ENCODE measurements at regions not wholly inside any gene's neighbourhood (a gene's known extent, or its start where the extent isn't known, plus 50 kb on each side); places are given as distances from the start of the nearest gene placed in this dataset.

GRCh38 chr21:43343095-43343991, 83.6 kb downstream of the SIK1 start:
- intact Hi-C loops (cut with micrococcal nuclease; ENCODE audit: unreplicated experiment) = no loop called here
- Histone ChIP-seq H3K27ac (ENCODE audit: low read depth, low read length, poor library complexity, severe bottlenecking) (no peak overlapping the region), H3K9me3 (ENCODE audit: low read depth, low read length, poor library complexity, severe bottlenecking) (no peaks in the 10 kb centered on the region), H3K4me3 (ENCODE audit: low read depth, low read length, poor library complexity, severe bottlenecking) (no peak overlapping the region), H3K4me1 (ENCODE audit: insufficient read depth, low read length, poor library complexity, severe bottlenecking) (no peaks in the 10 kb centered on the region), H3K27me3 (replicated peaks; ENCODE audit: insufficient read depth, low read depth, low read length, poor library complexity) (no peaks in the 10 kb centered on the region), H3K36me3 (ENCODE audit: insufficient read depth, low read length, poor library complexity, severe bottlenecking) (no peaks in the 10 kb centered on the region)
- TF ChIP-seq CTCF (conservative IDR thresholded peaks at IDR 0.05; ENCODE audit: low read depth, low read length) (no peak), EZH2 (IDR thresholded peaks at IDR 0.05; ENCODE audit: borderline replicate concordance, low read depth, low read length, poor library complexity, severe bottlenecking) (no peak)
- POLR2A ChIA-PET (ENCODE audit: low non-redundant PET) = no interaction called here
- CTCF ChIA-PET = no interaction called here
- BruUV-seq (replicated peaks) = no TSS peak
- DNase-seq (ENCODE audit: low spot score) = no peak

- BruUV-seq (replicated peaks) = no TSS peak
- intact Hi-C loops (cut with micrococcal nuclease; ENCODE audit: unreplicated experiment) = no loop called here
- no peaks in the 10 kb centered on the region for H3K9me3 ChIP-seq (ENCODE audit: low read depth, low read length, poor library complexity, severe bottlenecking)
- H3K27me3 ChIP-seq (replicated peaks; ENCODE audit: insufficient read depth, low read depth, low read length, poor library complexity) = no peaks in the 10 kb centered on the region
- no peaks in the 10 kb centered on the region for H3K36me3 ChIP-seq (ENCODE audit: insufficient read depth, low read length, poor library complexity, severe bottlenecking)
- CTCF ChIA-PET = no interaction called here
- DNase-seq (ENCODE audit: low spot score) = no peak
- H3K4me1 ChIP-seq (ENCODE audit: insufficient read depth, low read length, poor library complexity, severe bottlenecking) = no peaks in the 10 kb centered on the region
- no peak for TF ChIP-seq CTCF (conservative IDR thresholded peaks at IDR 0.05; ENCODE audit: low read depth, low read length)
- H3K27ac ChIP-seq (ENCODE audit: low read depth, low read length, poor library complexity, severe bottlenecking) = no peak overlapping the region
- POLR2A ChIA-PET (ENCODE audit: low non-redundant PET) = no interaction called here
- H3K4me3 ChIP-seq (ENCODE audit: low read depth, low read length, poor library complexity, severe bottlenecking) = no peak overlapping the region
Observed at GRCh38 chr21:43342301-43342881, 84.5 kb downstream of the SIK1 start.

- Histone ChIP-seq H3K27ac (ENCODE audit: low read depth, low read length, poor library complexity, severe bottlenecking) (no peak overlapping the region), H3K27me3 (replicated peaks; ENCODE audit: insufficient read depth, low read depth, low read length, poor library complexity) (no peaks in the 10 kb centered on the region), H3K36me3 (ENCODE audit: insufficient read depth, low read length, poor library complexity, severe bottlenecking) (no peaks in the 10 kb centered on the region), H3K9me3 (ENCODE audit: low read depth, low read length, poor library complexity, severe bottlenecking) (no peaks in the 10 kb centered on the region), H3K4me1 (ENCODE audit: insufficient read depth, low read length, poor library complexity, severe bottlenecking) (no peaks in the 10 kb centered on the region), H3K4me3 (ENCODE audit: low read depth, low read length, poor library complexity, severe bottlenecking) (no peak overlapping the region)
- TF ChIP-seq CTCF (conservative IDR thresholded peaks at IDR 0.05; ENCODE audit: low read depth, low read length) = no peak
- no peak for TF ChIP-seq EZH2 (IDR thresholded peaks at IDR 0.05; ENCODE audit: borderline replicate concordance, low read depth, low read length, poor library complexity, severe bottlenecking)
- no TSS peak for BruUV-seq (replicated peaks)
- intact Hi-C loops (cut with micrococcal nuclease; ENCODE audit: unreplicated experiment) = no loop called here
- POLR2A ChIA-PET (ENCODE audit: low non-redundant PET) = no interaction called here
- CTCF ChIA-PET = no interaction called here
- no peak for DNase-seq (ENCODE audit: low spot score)
Observed at GRCh38 chr21:43341378-43342161, 85.4 kb downstream of the SIK1 start.

All from A673 (cell line).